ENCODE measurements at regions not wholly inside any gene's neighbourhood (a gene's known extent, or its start where the extent isn't known, plus 50 kb on each side); places are given as distances from the start of the nearest gene placed in this dataset.

GRCh38 chr7:81469869-81470723, 299.8 kb downstream of the HGF start:
- POLR2A ChIA-PET = interaction anchor here (0.6 to 1.1 kb wide), 6 partner anchors 12 to 764 kb away, joined by 3 to 5 read pairs (median 4); partner anchors contain the start of gene SEMA3C
- intact Hi-C loops (cut with micrococcal nuclease) = loop anchor here (1.0 kb wide), 2 partner anchors 771 to 1042 kb away; no protein-coding TSS in a partner anchor
- Mint-ChIP-seq H3K27ac (ENCODE audit: low read depth, unreplicated experiment) (no peak overlapping the region), H3K9me3 (ENCODE audit: unreplicated experiment) (no peaks in the 10 kb centered on the region), H3K27me3 (ENCODE audit: insufficient read depth, unreplicated experiment) (no peaks in the 10 kb centered on the region), H3K36me3 (ENCODE audit: insufficient read depth, unreplicated experiment) (no peaks in the 10 kb centered on the region), H3K4me3 (ENCODE audit: unreplicated experiment) (no peak overlapping the region), H3K4me1 (ENCODE audit: insufficient read depth, unreplicated experiment) (peaks cover 7% of the 10 kb centered on the region)
- peak; percentile 65 for TF ChIP-seq CTCF (IDR thresholded peaks at IDR 0.05; ENCODE audit: unreplicated experiment)
- DNase-seq (ENCODE audit: unreplicated experiment) = peak; percentile 73
- BruUV-seq (replicated peaks) = no TSS peak
- CTCF ChIA-PET = interaction anchor here (0.5 to 4.2 kb wide), 43 partner anchors 9 to 1834 kb away, joined by 3 to 42 read pairs (median 4); partner anchors contain the start of gene SEMA3C

GRCh38 chr7:81469153-81469868, 300.5 kb downstream of the HGF start:
- Mint-ChIP-seq H3K27ac (ENCODE audit: low read depth, unreplicated experiment) (peak overlapping the region; percentile 24), H3K27me3 (ENCODE audit: insufficient read depth, unreplicated experiment) (no peaks in the 10 kb centered on the region), H3K36me3 (ENCODE audit: insufficient read depth, unreplicated experiment) (no peaks in the 10 kb centered on the region), H3K9me3 (ENCODE audit: unreplicated experiment) (no peaks in the 10 kb centered on the region), H3K4me1 (ENCODE audit: insufficient read depth, unreplicated experiment) (peaks cover 7% of the 10 kb centered on the region), H3K4me3 (ENCODE audit: unreplicated experiment) (no peak overlapping the region)
- DNase-seq (ENCODE audit: unreplicated experiment) = no peak
- TF ChIP-seq CTCF (IDR thresholded peaks at IDR 0.05; ENCODE audit: unreplicated experiment) = no peak
- intact Hi-C loops (cut with micrococcal nuclease) = no loop called here
- ChIA-PET CTCF (interaction anchor here (0.6 to 4.2 kb wide), 36 partner anchors 9 to 1041 kb away, joined by 3 to 42 read pairs (median 5); partner anchors contain the start of gene SEMA3C), POLR2A (interaction anchor here (0.9 to 2.0 kb wide), 4 partner anchors 12 to 763 kb away, joined by 3 to 5 read pairs (median 4); no protein-coding TSS in a partner anchor)
- no TSS peak for BruUV-seq (replicated peaks)

- Mint-ChIP-seq H3K36me3 (ENCODE audit: insufficient read depth, unreplicated experiment) (no peaks in the 10 kb centered on the region), H3K4me1 (ENCODE audit: insufficient read depth, unreplicated experiment) (peaks cover 12% of the 10 kb centered on the region), H3K9me3 (ENCODE audit: unreplicated experiment) (no peaks in the 10 kb centered on the region), H3K27me3 (ENCODE audit: insufficient read depth, unreplicated experiment) (no peaks in the 10 kb centered on the region), H3K27ac (ENCODE audit: low read depth, unreplicated experiment) (peak overlapping the region; percentile 24), H3K4me3 (ENCODE audit: unreplicated experiment) (no peak overlapping the region)
- ChIA-PET CTCF (interaction anchor here (0.5 to 4.2 kb wide), 18 partner anchors 8 to 1040 kb away, joined by 3 to 42 read pairs (median 3); partner anchors contain the start of gene SEMA3C), POLR2A (interaction anchor here (0.8 to 2.0 kb wide), 2 partner anchors 11 to 746 kb away, joined by 4 read pairs; no protein-coding TSS in a partner anchor)
- no peak for DNase-seq (ENCODE audit: unreplicated experiment)
- BruUV-seq (replicated peaks) = no TSS peak
- intact Hi-C loops (cut with micrococcal nuclease) = no loop called here
- TF ChIP-seq CTCF (IDR thresholded peaks at IDR 0.05; ENCODE audit: unreplicated experiment) = no peak
Observed at GRCh38 chr7:81468526-81468925, 301.3 kb downstream of the HGF start.

- CTCF ChIA-PET = interaction anchor here (0.5 to 4.2 kb wide), 16 partner anchors 8 to 787 kb away, joined by 3 to 42 read pairs (median 3); no protein-coding TSS in a partner anchor
- no peaks in the 10 kb centered on the region for H3K9me3 Mint-ChIP-seq (ENCODE audit: unreplicated experiment)
- TF ChIP-seq CTCF (IDR thresholded peaks at IDR 0.05; ENCODE audit: unreplicated experiment) = no peak
- no peak overlapping the region for H3K27ac Mint-ChIP-seq (ENCODE audit: low read depth, unreplicated experiment)
- no TSS peak for BruUV-seq (replicated peaks)
- POLR2A ChIA-PET = interaction anchor here (0.8 to 2.0 kb wide), 2 partner anchors 10 to 745 kb away, joined by 4 read pairs; no protein-coding TSS in a partner anchor
- intact Hi-C loops (cut with micrococcal nuclease) = no loop called here
- peaks cover 12% of the 10 kb centered on the region for H3K4me1 Mint-ChIP-seq (ENCODE audit: insufficient read depth, unreplicated experiment)
- DNase-seq (ENCODE audit: unreplicated experiment) = no peak
- H3K27me3 Mint-ChIP-seq (ENCODE audit: insufficient read depth, unreplicated experiment) = no peaks in the 10 kb centered on the region
- no peak overlapping the region for H3K4me3 Mint-ChIP-seq (ENCODE audit: unreplicated experiment)
- no peaks in the 10 kb centered on the region for H3K36me3 Mint-ChIP-seq (ENCODE audit: insufficient read depth, unreplicated experiment)
Observed at GRCh38 chr7:81467964-81468363, 301.9 kb downstream of the HGF start.
